Keratinocyte (primary cell): ENCODE measurements at regions not wholly inside any gene's neighbourhood (a gene's known extent, or its start where the extent isn't known, plus 50 kb on each side); places are given as distances from the start of the nearest gene placed in this dataset.

Experiments used
- DNase-seq: peaks from one replicate; pipeline ENCODE4 v3.0.0-alpha.2; 2011; ENCODE audit warnings: low read depth, missing footprints, low spot score
- FAIRE-seq: peaks from 2 replicates; lab custom pipeline; 2011; peaks lifted over from hg19 to GRCh38; lab: Jason Lieb, UNC
- H2AFZ ChIP-seq: 2 replicates; pipeline ENCODE4 v1.6.0; 2012; ENCODE audit warnings: low read length, control low read depth, inconsistent platforms; ENCODE audit not compliant: control insufficient read depth
- H3K27ac ChIP-seq: 2 replicates; pipeline ENCODE4 v1.5.1; 2011; ENCODE audit warnings: low read length; ENCODE audit not compliant: control insufficient read depth, insufficient read depth
- H3K27me3 ChIP-seq: 3 replicates; pipeline ENCODE4 v1.6.0; 2011; ENCODE audit warnings: low read length; ENCODE audit not compliant: control insufficient read depth, insufficient read depth; ENCODE audit errors: extremely low read depth
- H3K36me3 ChIP-seq, 2 experiments: 2 replicates in 1 of 2; 3 replicates in 1 of 2; pipeline ENCODE4 v1.5.1; 2011; ENCODE audit warnings: low read length in 2 of 2, mild to moderate bottlenecking in 1 of 2; ENCODE audit not compliant: control insufficient read depth in 2 of 2, insufficient read depth in 2 of 2; ENCODE audit errors: extremely low read depth in 1 of 2
- H3K4me1 ChIP-seq: 3 replicates; pipeline ENCODE4 v1.5.1; 2011; ENCODE audit warnings: low read length; ENCODE audit not compliant: control insufficient read depth, insufficient read depth; ENCODE audit errors: extremely low read depth
- H3K4me2 ChIP-seq: 3 replicates; pipeline ENCODE4 v1.6.0; 2011; ENCODE audit warnings: low read depth, low read length; ENCODE audit not compliant: control insufficient read depth, insufficient read depth; ENCODE audit errors: extremely low read depth
- H3K4me3 ChIP-seq, 3 experiments: fragments of 200-600 bp in 1 of 3; sonication (generic) in 1 of 3; 2 replicates in 2 of 3; 3 replicates in 1 of 3; pipeline ENCODE4 v1.5.1; 2011 to 2016; ENCODE audit warnings: low read length in 3 of 3, mild to moderate bottlenecking in 3 of 3, control low read depth in 2 of 3, inconsistent platforms in 1 of 3, low read depth in 1 of 3, mixed read lengths in 1 of 3, mixed run types in 1 of 3, moderate library complexity in 1 of 3; ENCODE audit not compliant: control insufficient read depth in 2 of 3, insufficient read depth in 2 of 3; ENCODE audit errors: extremely low read depth in 1 of 3
- H3K79me2 ChIP-seq: 2 replicates; pipeline ENCODE4 v1.6.0; 2012; ENCODE audit warnings: low read length; ENCODE audit not compliant: control insufficient read depth, insufficient read depth
- H3K9ac ChIP-seq: 3 replicates; pipeline ENCODE4 v1.6.0; 2011; ENCODE audit warnings: low read length; ENCODE audit not compliant: control insufficient read depth, insufficient read depth; ENCODE audit errors: extremely low read depth
- H3K9me1 ChIP-seq: 3 replicates; pipeline ENCODE4 v1.6.0; 2011; ENCODE audit warnings: low read length; ENCODE audit not compliant: control insufficient read depth, insufficient read depth; ENCODE audit errors: extremely low read depth
- H3K9me3 ChIP-seq: 2 replicates; pipeline ENCODE4 v1.5.1; 2012; ENCODE audit warnings: low read depth, low read length; ENCODE audit not compliant: control insufficient read depth
- H4K20me1 ChIP-seq: 3 replicates; pipeline ENCODE4 v1.6.0; 2011; ENCODE audit warnings: low read length; ENCODE audit not compliant: control insufficient read depth, insufficient read depth; ENCODE audit errors: extremely low read depth
- EZH2 ChIP-seq: IDR thresholded peaks from one replicate; pipeline ENCODE4 v1.6.1; 2012; ENCODE audit warnings: inconsistent platforms, mild to moderate bottlenecking, low read length, moderate library complexity
- dilution Hi-C: fragments of 300-500 bp; cut with MboI; formaldehyde crosslinking; loops from one replicate; pipeline ENCODE4 v1.7.0; 2020; ENCODE audit warnings: low sequenced_read_pairs; ENCODE audit not compliant: extremely low pct_ligation_motif_present
- TF ChIP-seq, protein P1 (sequence below), 3 experiments: IDR thresholded peaks in 1 of 3; conservative IDR thresholded peaks in 1 of 3; optimal IDR thresholded peaks in 1 of 3; 2 replicates in 2 of 3; 3 replicates in 1 of 3; pipeline versions ENCODE3 to v1.5.1; 2011; ENCODE audit warnings: low read length in 3 of 3, mild to moderate bottlenecking in 3 of 3, moderate library complexity in 2 of 3, control low read depth in 1 of 3, inconsistent platforms in 1 of 3; ENCODE audit not compliant: insufficient read depth in 2 of 3; ENCODE audit errors: extremely low read depth in 1 of 3

DNA sequence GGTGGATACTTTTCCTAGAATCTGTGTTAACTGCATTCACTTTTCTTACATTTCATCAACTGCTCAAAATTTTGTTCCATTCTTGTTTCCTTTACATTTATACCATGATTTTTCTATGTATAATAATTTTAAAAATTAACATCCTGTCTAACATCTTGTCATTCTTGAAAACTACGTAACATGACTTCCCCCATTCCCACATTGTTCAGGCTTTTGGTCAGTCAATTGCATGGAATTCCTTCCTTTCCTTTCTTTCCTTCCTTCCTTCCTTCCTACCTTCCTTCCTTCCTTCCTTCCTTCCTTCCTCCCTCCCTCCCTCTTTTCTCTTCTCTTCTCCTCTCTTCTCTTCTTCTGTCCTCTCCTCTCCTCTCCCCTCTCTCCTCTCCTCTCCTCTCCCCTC lies 220.7 kb upstream of the TP63 start:
- no peaks in the 10 kb centered on the region for H3K79me2 ChIP-seq
- H3K4me2 ChIP-seq: no peak overlapping the region
- dilution Hi-C loops: no loop called here
- no peaks in the 10 kb centered on the region for H3K9me1 ChIP-seq
- DNase-seq (no peak), FAIRE-seq (no peak)
- no peak overlapping the region for H3K27ac ChIP-seq
- no peak overlapping the region for H3K9ac ChIP-seq
- H3K27me3 ChIP-seq: no peaks in the 10 kb centered on the region
- H3K4me3 ChIP-seq: no peak overlapping the region
- H3K36me3 ChIP-seq: no peaks in the 10 kb centered on the region
- no peaks in the 10 kb centered on the region for H3K4me1 ChIP-seq
- H2AFZ ChIP-seq: no peak overlapping the region
- no peaks in the 10 kb centered on the region for H3K9me3 ChIP-seq
- TF ChIP-seq, protein P1, sequence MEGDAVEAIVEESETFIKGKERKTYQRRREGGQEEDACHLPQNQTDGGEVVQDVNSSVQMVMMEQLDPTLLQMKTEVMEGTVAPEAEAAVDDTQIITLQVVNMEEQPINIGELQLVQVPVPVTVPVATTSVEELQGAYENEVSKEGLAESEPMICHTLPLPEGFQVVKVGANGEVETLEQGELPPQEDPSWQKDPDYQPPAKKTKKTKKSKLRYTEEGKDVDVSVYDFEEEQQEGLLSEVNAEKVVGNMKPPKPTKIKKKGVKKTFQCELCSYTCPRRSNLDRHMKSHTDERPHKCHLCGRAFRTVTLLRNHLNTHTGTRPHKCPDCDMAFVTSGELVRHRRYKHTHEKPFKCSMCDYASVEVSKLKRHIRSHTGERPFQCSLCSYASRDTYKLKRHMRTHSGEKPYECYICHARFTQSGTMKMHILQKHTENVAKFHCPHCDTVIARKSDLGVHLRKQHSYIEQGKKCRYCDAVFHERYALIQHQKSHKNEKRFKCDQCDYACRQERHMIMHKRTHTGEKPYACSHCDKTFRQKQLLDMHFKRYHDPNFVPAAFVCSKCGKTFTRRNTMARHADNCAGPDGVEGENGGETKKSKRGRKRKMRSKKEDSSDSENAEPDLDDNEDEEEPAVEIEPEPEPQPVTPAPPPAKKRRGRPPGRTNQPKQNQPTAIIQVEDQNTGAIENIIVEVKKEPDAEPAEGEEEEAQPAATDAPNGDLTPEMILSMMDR (optimal IDR thresholded peaks at IDR 0.05 in 1 of 3, IDR thresholded peaks at IDR 0.05 in 1 of 3, conservative IDR thresholded peaks at IDR 0.05 in 1 of 3; ENCODE audit: extremely low read depth in 1 of 3, insufficient read depth in 2 of 3, low read length in 3 of 3): no peak
- no peak for TF ChIP-seq EZH2
- no peaks in the 10 kb centered on the region for H4K20me1 ChIP-seq

DNA sequence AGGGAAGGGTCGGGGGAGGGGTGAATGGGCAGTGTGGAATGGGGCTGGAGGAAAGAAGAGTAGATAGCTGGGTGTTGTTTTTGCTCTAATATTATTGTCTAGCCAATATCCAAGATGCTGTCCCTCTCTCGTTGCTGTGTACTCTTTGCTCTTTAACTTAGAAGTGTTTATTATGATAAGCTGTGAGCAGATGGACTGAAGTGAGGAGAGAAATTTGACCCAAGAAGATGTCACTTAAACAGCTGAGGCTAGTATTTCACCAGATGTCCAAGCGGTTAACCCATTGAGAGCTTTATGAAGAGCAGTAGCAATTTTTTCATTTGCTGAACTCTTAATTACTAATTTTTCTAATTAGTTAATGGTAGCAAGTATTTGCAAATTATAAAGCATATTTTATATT lies 212.2 kb upstream of the TP63 start:
- H3K9me1 ChIP-seq: no peaks in the 10 kb centered on the region
- FAIRE-seq: no peak
- no peaks in the 10 kb centered on the region for H3K9me3 ChIP-seq
- H3K4me2 ChIP-seq: no peak overlapping the region
- TF ChIP-seq, protein P1 (optimal IDR thresholded peaks at IDR 0.05 in 1 of 3, IDR thresholded peaks at IDR 0.05 in 1 of 3, conservative IDR thresholded peaks at IDR 0.05 in 1 of 3; ENCODE audit: extremely low read depth in 1 of 3, insufficient read depth in 2 of 3, low read length in 3 of 3): no peak
- TF ChIP-seq EZH2: no peak
- no peak overlapping the region for H2AFZ ChIP-seq
- H3K27ac ChIP-seq: no peak overlapping the region
- H3K9ac ChIP-seq: no peak overlapping the region
- H4K20me1 ChIP-seq: no peaks in the 10 kb centered on the region
- no peak for DNase-seq
- no peaks in the 10 kb centered on the region for H3K36me3 ChIP-seq
- H3K4me1 ChIP-seq: no peaks in the 10 kb centered on the region
- H3K79me2 ChIP-seq: no peaks in the 10 kb centered on the region
- dilution Hi-C loops: no loop called here
- H3K27me3 ChIP-seq: no peaks in the 10 kb centered on the region
- no peak overlapping the region for H3K4me3 ChIP-seq
